ENCODE measurements at regions not wholly inside any gene's neighbourhood (a gene's known extent, or its start where the extent isn't known, plus 50 kb on each side); places are given as distances from the start of the nearest gene placed in this dataset.

- TF ChIP-seq POLR2A (IDR thresholded peaks at IDR 0.05; ENCODE audit: low read depth, low read length): no peak
- no peak for TF ChIP-seq POLR2AphosphoS5 (IDR thresholded peaks at IDR 0.05; ENCODE audit: low read depth, low read length)
- no peak for TF ChIP-seq SPI1 (IDR thresholded peaks at IDR 0.05; ENCODE audit: low read depth, low read length)
- TF ChIP-seq TAF1 (IDR thresholded peaks at IDR 0.05; ENCODE audit: low read depth, low read length): no peak
Measured at GRCh38 chr2:51472783-51473182, 440.9 kb upstream of the NRXN1 start.

Data from GM12891 (cell line).